NCI-H226 (cell line): ENCODE measurements at regions not wholly inside any gene's neighbourhood (a gene's known extent, or its start where the extent isn't known, plus 50 kb on each side); places are given as distances from the start of the nearest gene placed in this dataset.

Experiments used
- DNase-seq: peaks from one replicate; pipeline ENCODE4 v3.0.0-alpha.2; 2015

GRCh38 chr6:6704103-6705060 is 115.9 kb downstream of the LY86 start:
- no peak for DNase-seq

DNA sequence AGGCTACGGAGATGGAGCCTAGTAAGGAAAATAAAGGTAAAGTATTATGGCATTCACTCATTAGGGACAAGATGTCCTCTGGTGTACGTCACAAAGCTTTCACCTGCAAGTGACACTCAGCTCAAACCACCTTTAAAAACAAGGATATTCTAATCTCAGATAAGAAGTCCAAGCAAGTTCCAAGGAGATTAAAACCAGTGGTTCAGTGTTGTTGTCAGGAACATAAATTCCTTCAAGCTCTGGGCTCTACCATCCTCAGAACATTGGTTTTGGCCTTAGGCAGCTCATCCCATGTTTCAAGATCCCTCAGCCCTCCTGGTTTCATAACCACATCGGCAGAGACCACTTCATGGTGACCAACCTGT is 116.5 kb downstream of the LY86 start:
- no peak for DNase-seq

DNA sequence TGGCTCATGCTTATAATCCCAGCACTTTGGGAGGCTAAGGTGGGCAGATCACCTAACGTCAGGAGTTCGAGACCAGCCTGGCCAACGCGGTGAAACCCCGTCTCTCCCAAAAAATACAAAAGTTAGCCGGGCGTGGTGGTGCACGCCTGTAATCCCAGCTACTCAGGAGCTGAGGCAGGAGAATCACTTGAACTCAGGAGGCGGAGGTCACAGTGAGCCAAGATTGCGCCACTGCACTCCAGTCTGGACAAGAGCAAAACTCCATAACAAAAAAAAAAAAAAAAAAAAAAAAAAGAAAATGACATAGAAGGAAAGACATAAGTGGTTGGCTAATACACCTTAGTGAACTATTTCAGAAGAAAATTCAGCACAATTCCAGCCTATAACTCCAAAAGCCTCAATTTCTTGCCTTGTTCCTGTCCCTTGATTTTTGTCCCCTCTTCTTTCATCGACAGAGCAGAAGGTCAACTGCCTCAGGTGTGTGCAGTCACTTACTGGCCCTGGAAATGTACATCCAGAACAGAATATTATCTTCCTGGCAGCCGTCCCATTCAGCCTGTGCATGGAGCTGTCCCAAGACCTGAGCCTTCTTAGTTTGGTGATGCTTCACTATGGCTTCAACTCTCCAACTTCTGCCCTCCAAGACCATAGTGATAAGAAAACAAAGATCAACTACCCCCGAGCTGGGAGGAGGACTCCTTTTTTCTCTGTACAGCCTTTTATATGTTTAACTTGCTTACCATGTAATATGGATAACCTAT is 117.6 kb downstream of the LY86 start:
- no peak for DNase-seq

- DNase-seq = no peak
These were observed 118.6 kb downstream of the LY86 start for GRCh38 chr6:6707143-6707542.

GRCh38 chr6:6709106-6709505 is 120.6 kb downstream of the LY86 start:
- no peak for DNase-seq

DNA sequence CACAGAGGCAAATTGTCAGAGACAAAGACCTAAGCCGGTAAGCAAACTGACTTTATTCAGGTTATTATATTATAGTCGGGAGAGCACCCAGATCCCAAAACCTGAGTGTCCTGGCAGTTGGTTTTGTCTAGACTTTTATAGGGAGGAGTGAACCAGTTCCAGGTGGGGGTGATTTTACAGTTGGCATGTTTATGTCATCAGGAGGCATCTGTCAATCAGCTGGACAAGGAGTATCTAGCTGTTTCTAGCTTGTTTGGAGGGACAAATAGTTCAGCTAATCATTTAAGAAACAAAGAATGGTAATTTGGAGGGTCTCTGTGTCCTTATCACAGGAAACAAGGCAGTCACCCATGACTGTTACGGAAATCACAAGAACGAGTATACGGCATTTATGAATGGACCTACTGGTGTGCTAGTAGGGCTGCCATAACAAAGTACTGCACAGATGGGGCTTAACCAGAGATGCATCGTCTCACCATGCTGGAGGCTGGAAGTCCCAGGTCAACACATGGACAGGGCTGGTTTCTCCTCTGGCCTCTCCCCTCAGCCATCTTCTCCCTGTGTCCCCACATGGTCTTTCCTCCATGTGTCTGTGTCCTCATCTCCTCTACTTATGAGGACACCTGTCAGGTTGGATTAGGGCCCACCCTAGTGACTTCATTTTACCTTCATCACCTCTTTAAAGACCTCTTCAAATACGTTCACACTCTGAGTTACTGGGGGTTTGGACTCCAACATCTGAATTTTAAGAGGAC is 122.7 kb downstream of the LY86 start:
- DNase-seq = no peak

DNA sequence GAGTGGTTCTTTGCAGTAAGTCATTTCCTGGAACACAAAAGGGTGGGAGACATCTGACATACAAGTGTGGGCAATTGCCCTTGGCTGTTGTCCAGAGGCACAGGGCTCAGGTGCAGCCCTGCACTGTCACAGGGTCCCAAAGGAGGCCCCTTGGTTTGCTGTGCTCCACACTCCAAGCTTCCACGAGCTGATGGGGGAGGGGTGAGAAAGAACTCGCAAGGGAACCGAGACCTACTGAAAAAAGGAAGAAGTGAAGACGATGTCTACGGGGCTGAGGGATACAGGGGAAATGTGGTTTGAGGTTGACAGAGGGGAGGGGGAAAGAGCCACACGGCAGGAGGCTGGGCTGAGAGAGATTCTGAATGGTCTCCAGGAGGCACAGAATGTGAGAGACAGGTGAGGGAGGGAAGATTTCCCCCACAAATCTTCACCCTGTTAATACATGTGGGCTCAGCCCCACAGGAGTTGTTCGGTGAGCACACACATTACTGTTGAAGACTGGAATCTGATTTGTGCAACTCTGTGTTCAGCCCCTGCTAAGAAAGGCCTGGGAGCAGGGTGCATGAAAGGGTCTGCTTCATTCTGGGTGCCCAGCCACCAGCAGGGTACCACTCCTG is 123.4 kb downstream of the LY86 start:
- no peak for DNase-seq

DNA sequence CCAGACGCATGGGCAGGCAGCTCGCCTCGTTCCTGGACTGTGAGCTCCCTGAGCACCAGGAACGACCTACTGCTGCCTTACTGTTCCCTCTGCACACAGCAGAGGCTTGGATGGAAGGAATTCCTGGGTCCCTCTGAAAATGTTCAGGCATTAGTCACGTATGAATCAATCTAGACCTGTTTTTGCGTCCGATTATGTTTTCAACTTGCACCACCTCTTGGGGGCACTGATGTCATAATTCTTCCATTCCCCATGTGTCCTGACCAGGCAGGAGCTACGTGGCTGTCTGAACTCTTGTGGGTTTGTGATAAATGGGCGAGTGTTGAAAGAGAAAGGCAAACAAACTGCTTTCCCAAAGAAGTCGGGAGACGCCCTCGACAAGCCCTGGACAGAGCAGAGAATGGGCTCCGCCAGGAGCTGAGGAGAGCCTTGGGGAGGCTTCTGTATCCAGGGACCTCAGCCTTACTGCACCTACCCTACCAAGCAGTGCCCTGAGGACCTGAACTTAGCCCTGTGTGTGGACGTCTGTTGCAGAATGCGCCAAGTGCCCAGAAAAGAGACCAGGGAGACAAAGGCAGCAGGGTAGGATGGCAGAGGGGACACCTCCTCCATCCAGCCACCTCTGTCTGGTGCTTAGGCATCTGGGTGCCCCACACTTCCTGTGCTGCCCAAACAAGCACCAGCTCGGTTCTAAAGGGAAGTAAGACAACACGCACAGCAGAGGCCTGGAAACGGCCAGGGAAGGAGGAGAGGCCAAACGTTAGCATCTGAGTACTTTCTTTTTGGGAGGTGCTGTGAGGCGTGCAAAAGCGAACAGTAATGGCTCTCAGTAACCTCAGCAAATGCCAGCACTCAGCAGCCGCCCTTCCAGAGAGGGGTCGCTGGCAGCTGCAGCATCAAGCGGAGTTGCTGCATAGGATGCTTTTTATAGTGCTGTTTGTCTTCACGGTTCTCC is 124.2 kb downstream of the LY86 start:
- peak; percentile 94 for DNase-seq

DNA sequence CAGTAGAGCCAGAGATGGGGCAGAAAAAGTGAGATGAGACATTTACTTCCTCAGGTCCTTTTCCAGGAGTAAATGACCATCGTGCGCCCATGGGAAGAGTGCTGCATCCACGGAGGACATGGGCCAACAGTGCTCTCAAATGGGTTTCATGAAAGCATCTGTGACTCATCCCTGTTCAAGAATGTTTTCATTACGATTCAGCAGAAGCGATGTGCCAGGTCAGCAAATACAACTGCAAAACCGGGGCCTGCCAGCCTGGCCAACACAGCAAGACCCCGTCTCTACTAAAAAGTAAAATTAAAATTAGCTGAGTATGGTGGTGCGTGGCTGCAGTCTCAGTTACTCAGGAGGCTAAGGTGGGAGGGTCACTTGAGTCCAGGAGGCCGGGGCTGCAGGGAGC is 125.1 kb downstream of the LY86 start:
- DNase-seq = no peak

DNA sequence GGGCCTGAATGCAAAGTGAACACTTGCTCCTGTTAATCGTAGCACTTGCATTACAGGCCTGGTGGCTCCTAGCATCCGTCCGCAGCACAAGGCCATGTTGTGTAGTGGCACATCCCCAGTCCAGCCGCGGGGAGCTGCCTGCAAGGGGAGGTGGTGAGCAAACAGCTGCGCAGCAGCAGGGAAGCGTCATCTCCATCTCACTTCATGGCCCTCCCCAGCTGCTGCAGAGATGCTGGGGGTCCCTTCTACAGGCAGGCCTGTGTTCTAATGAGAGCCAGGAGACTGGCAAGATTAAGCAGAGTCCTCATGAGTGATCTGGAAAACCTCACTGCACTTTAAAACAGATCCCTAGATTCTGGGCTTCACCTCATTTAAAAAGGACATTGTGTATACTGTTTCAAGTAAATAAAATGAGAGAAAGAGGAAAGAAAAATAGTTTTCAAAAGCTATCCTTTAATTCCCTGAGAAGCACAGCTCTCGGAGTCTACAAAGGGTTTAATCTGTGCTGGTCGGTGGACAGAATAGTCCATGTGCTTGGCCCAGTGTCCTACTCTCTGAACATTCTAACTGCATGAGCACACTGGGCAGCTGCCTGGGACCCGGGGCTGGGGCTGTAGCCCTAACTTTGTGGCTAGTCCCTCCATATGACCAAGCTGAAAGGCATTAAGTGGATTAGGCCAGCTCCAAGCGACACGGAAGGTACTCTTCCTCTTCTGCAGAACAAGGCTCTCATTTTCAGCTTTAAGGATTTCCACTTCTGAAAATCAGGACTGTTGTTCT is 125.8 kb downstream of the LY86 start:
- no peak for DNase-seq

- no peak for DNase-seq
These were observed 126.4 kb downstream of the LY86 start for GRCh38 chr6:6714953-6715352.

- DNase-seq = no peak
These were observed 126.9 kb downstream of the LY86 start for GRCh38 chr6:6715465-6715864.

DNA sequence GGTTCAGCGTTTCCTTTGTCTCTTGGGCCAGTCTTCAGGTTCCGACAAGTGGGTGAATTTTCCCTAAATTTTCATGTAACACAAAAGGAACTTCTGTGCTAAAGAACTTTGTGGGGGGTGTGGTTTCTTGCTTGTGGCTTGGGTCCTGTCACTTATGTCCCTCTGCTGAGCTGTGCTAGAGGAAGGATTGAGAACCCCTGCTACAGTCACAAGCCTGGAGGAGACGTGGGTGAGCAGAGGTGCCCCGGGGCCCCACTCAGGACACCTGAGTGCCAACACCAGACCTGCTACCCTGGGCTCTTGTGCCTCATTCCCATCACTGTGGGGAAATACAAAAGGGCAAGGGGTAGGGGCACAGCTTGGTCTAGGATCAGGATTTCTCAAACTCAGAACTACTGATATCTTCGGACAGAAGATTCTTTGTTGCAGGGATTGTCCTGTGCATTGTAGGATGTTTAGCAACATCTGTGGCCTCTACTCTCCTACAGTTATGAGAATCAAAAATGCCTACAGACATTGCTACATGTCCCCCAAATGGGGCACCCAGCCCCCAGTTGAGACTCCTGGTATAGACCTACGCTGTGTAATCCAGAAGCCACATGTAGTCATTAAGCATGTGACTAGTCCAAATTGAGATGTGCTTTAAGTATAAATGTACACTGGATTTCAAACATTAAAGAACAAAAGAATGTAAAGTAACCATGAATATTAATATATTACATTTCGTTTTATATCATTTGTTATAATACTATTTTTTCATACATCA is 128.7 kb downstream of the LY86 start:
- DNase-seq = no peak

DNA sequence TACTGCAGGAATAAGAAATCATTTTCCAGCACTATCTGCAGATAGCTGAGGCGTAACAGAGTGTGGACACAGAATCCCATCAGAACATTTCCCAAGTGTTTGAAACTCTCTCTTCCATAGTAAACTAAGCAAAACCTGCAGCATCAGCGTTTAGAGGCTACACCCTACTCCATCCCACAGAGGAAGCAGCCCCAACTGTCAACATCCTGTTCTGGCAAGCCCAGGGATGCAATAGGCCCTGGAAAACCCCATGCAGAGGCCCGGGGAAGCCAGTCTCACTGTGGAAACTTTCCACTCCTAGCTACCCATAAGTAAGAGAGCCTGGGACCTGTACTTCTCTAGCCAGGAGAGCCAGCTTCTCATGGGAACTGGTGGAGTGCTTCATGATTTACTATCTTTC is 129.4 kb downstream of the LY86 start:
- DNase-seq = peak; percentile 33

DNA sequence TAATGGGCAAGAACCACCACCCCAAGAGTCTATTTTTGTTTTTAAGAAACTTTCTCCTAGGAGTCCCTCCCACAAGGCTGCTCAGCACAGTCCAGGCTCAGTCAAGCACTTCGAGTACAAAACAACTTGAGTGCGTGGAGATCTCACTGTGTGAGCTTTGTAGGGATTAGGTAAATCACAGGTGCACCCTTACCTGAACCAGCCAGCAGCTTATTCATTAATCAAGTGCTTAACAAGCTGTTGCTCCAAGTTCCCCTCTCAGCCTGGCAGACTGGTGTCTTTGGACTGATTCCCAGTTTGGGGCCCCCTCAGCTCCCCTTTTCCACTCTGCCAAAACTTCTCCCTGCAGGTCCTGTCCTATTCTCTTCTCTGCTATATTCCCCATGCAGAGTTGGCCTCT is 133.1 kb downstream of the LY86 start:
- DNase-seq = no peak

GRCh38 chr6:6722195-6722594 is 133.7 kb downstream of the LY86 start:
- no peak for DNase-seq

GRCh38 chr6:6723361-6723760 is 134.8 kb downstream of the LY86 start:
- DNase-seq = no peak

- DNase-seq = no peak
These were observed 135.5 kb downstream of the LY86 start for GRCh38 chr6:6723921-6724538.
